Dendritic cell treated with granulocyte-macrophage colony-stimulating factor and Interleukin-4, amounts not matched to agents 40 ng/mL and 50 ng/mL, for 4 days (primary cell): ENCODE measurements at regions not wholly inside any gene's neighbourhood (a gene's known extent, or its start where the extent isn't known, plus 50 kb on each side); places are given as distances from the start of the nearest gene placed in this dataset.
"Not testable (repeated sequence)": the region's sequence is repeated elsewhere in the genome, so short reads cannot be mapped to it uniquely, and the experiment has no call there.

ENCODE experiments used
- H3K27ac Mint-ChIP-seq: one replicate; pipeline ENCODE4 v1.8.0; 2022; ENCODE audit warnings: mild to moderate bottlenecking, mixed read lengths
- H3K27me3 Mint-ChIP-seq: one replicate; pipeline ENCODE4 v1.8.0; 2022; ENCODE audit warnings: mild to moderate bottlenecking, mixed read lengths
- H3K36me3 Mint-ChIP-seq: one replicate; pipeline ENCODE4 v1.8.0; 2022; ENCODE audit warnings: low read depth, mixed read lengths
- H3K4me1 Mint-ChIP-seq: one replicate; pipeline ENCODE4 v1.8.0; 2022; ENCODE audit warnings: low read depth, mixed read lengths
- H3K4me3 Mint-ChIP-seq: one replicate; pipeline ENCODE4 v1.8.0; 2022; ENCODE audit warnings: mild to moderate bottlenecking, moderate library complexity, mixed read lengths
- H3K9me3 Mint-ChIP-seq: one replicate; pipeline ENCODE4 v1.8.0; 2022; ENCODE audit warnings: mixed read lengths
- intact Hi-C: fragments of 100-400 bp; cut with micrococcal nuclease; formaldehyde crosslinking; loops from one replicate; pipeline ENCODE4 v1.15.0; 2022

GRCh38 chr7:57198801-57199200 lies 66.6 kb upstream of the ZNF479 start:
- Mint-ChIP-seq H3K27ac (no peak overlapping the region), H3K27me3 (no peaks in the 10 kb centered on the region), H3K4me3 (no peak overlapping the region), H3K36me3 (no peaks in the 10 kb centered on the region), H3K9me3 (peaks cover 35% of the 10 kb centered on the region), H3K4me1 (no peaks in the 10 kb centered on the region)
- intact Hi-C loops, result no loop called here

- Mint-ChIP-seq H3K9me3 (peaks cover 39% of the 10 kb centered on the region), H3K4me3 (no peak overlapping the region), H3K4me1 (no peaks in the 10 kb centered on the region), H3K36me3 (no peaks in the 10 kb centered on the region), H3K27ac (no peak overlapping the region), H3K27me3 (no peaks in the 10 kb centered on the region)
- intact Hi-C loops, result no loop called here
Observed at GRCh38 chr7:57199252-57199651, 67.0 kb upstream of the ZNF479 start.

GRCh38 chr7:57201021-57201894 lies 69.0 kb upstream of the ZNF479 start:
- Mint-ChIP-seq H3K9me3 (peaks cover 60% of the 10 kb centered on the region), H3K27me3 (no peaks in the 10 kb centered on the region), H3K4me3 (no peak overlapping the region), H3K4me1 (no peaks in the 10 kb centered on the region), H3K36me3 (no peaks in the 10 kb centered on the region), H3K27ac (no peak overlapping the region)
- intact Hi-C loops, result no loop called here

- Mint-ChIP-seq H3K36me3 (no peaks in the 10 kb centered on the region), H3K9me3 (peaks cover 65% of the 10 kb centered on the region), H3K4me3 (no peak overlapping the region), H3K27ac (no peak overlapping the region), H3K27me3 (no peaks in the 10 kb centered on the region), H3K4me1 (no peaks in the 10 kb centered on the region)
- intact Hi-C loops, result no loop called here
Observed at GRCh38 chr7:57201895-57202210, 69.6 kb upstream of the ZNF479 start.

GRCh38 chr7:57202274-57202673 lies 70.0 kb upstream of the ZNF479 start:
- intact Hi-C loops, result no loop called here

GRCh38 chr7:57203161-57203791 lies 71.0 kb upstream of the ZNF479 start:
- Mint-ChIP-seq H3K4me1 (no peaks in the 10 kb centered on the region), H3K4me3 (no peak overlapping the region), H3K36me3 (no peaks in the 10 kb centered on the region), H3K9me3 (peaks cover 80% of the 10 kb centered on the region), H3K27ac (no peak overlapping the region), H3K27me3 (no peaks in the 10 kb centered on the region)
- intact Hi-C loops, result no loop called here

More at GRCh38 chr7:57202274-57202673, 70.0 kb upstream of the ZNF479 start:
- no peak overlapping the region for H3K4me3 Mint-ChIP-seq
- no peaks in the 10 kb centered on the region for H3K36me3 Mint-ChIP-seq
- peaks cover 70% of the 10 kb centered on the region for H3K9me3 Mint-ChIP-seq
- H3K27ac Mint-ChIP-seq, result no peak overlapping the region
- H3K27me3 Mint-ChIP-seq, result no peaks in the 10 kb centered on the region
- no peaks in the 10 kb centered on the region for H3K4me1 Mint-ChIP-seq

GRCh38 chr7:57203858-57204257 lies 71.6 kb upstream of the ZNF479 start:
- H3K27ac Mint-ChIP-seq, H3K36me3 Mint-ChIP-seq, H3K27me3 Mint-ChIP-seq: not testable (repeated sequence)

GRCh38 chr7:57204411-57204811 lies 72.2 kb upstream of the ZNF479 start:
- intact Hi-C loops, result no loop called here
- no peaks in the 10 kb centered on the region for H3K36me3 Mint-ChIP-seq
- H3K27ac Mint-ChIP-seq, result no peak overlapping the region
- peaks cover 91% of the 10 kb centered on the region for H3K9me3 Mint-ChIP-seq
- H3K4me1 Mint-ChIP-seq, result no peaks in the 10 kb centered on the region
- no peaks in the 10 kb centered on the region for H3K27me3 Mint-ChIP-seq
- H3K4me3 Mint-ChIP-seq, result no peak overlapping the region

More at GRCh38 chr7:57203858-57204257, 71.6 kb upstream of the ZNF479 start:
- intact Hi-C loops, H3K4me3 Mint-ChIP-seq, H3K4me1 Mint-ChIP-seq: not testable (repeated sequence)
- peaks cover 86% of the 10 kb centered on the region for H3K9me3 Mint-ChIP-seq

GRCh38 chr7:57205000-57205399 lies 72.8 kb upstream of the ZNF479 start:
- no peak overlapping the region for H3K27ac Mint-ChIP-seq
- intact Hi-C loops, result no loop called here

GRCh38 chr7:57207836-57208235 lies 75.6 kb upstream of the ZNF479 start:
- H3K4me1 Mint-ChIP-seq, result no peaks in the 10 kb centered on the region
- no peak overlapping the region for H3K4me3 Mint-ChIP-seq
- intact Hi-C loops, result no loop called here
- H3K27me3 Mint-ChIP-seq, result no peaks in the 10 kb centered on the region
- peaks cover 92% of the 10 kb centered on the region for H3K9me3 Mint-ChIP-seq
- H3K27ac Mint-ChIP-seq, result no peak overlapping the region
- H3K36me3 Mint-ChIP-seq, result no peaks in the 10 kb centered on the region

More at GRCh38 chr7:57205000-57205399, 72.8 kb upstream of the ZNF479 start:
- Mint-ChIP-seq H3K4me1 (no peaks in the 10 kb centered on the region), H3K36me3 (no peaks in the 10 kb centered on the region), H3K27me3 (no peaks in the 10 kb centered on the region), H3K4me3 (no peak overlapping the region), H3K9me3 (peaks cover 97% of the 10 kb centered on the region)

GRCh38 chr7:57210212-57210611 lies 78.0 kb upstream of the ZNF479 start:
- Mint-ChIP-seq H3K9me3 (peaks cover 77% of the 10 kb centered on the region), H3K4me3 (no peak overlapping the region), H3K4me1 (no peaks in the 10 kb centered on the region), H3K36me3 (no peaks in the 10 kb centered on the region), H3K27me3 (no peaks in the 10 kb centered on the region), H3K27ac (no peak overlapping the region)
- intact Hi-C loops, result no loop called here

- Mint-ChIP-seq H3K4me1 (no peaks in the 10 kb centered on the region), H3K4me3 (no peak overlapping the region), H3K9me3 (peaks cover 77% of the 10 kb centered on the region), H3K36me3 (no peaks in the 10 kb centered on the region), H3K27me3 (no peaks in the 10 kb centered on the region), H3K27ac (no peak overlapping the region)
- intact Hi-C loops, result no loop called here
Observed at GRCh38 chr7:57210871-57211270, 78.6 kb upstream of the ZNF479 start.

- intact Hi-C loops, result no loop called here
- no peak overlapping the region for H3K4me3 Mint-ChIP-seq
- no peaks in the 10 kb centered on the region for H3K36me3 Mint-ChIP-seq
- no peaks in the 10 kb centered on the region for H3K4me1 Mint-ChIP-seq
- peaks cover 77% of the 10 kb centered on the region for H3K9me3 Mint-ChIP-seq
- no peaks in the 10 kb centered on the region for H3K27me3 Mint-ChIP-seq
- H3K27ac Mint-ChIP-seq, result no peak overlapping the region
Observed at GRCh38 chr7:57211428-57212100, 79.3 kb upstream of the ZNF479 start.

- H3K9me3 Mint-ChIP-seq, result peaks cover 77% of the 10 kb centered on the region
- no peaks in the 10 kb centered on the region for H3K36me3 Mint-ChIP-seq
- H3K27me3 Mint-ChIP-seq, result no peaks in the 10 kb centered on the region
- no peak overlapping the region for H3K27ac Mint-ChIP-seq
- H3K4me1 Mint-ChIP-seq, result no peaks in the 10 kb centered on the region
- no peak overlapping the region for H3K4me3 Mint-ChIP-seq
- intact Hi-C loops, result no loop called here
Observed at GRCh38 chr7:57215423-57215822, 83.2 kb upstream of the ZNF479 start.
